IMR-90 (cell line): ENCODE measurements at regions not wholly inside any gene's neighbourhood (a gene's known extent, or its start where the extent isn't known, plus 50 kb on each side); places are given as distances from the start of the nearest gene placed in this dataset.

Source experiments
- ATAC-seq: fragments of 200-7000 bp; cut with Tn5 transposase; 2 replicates; pipeline ENCODE4 v1.9.1; 2020; ENCODE audit warnings: low read depth, mild to moderate bottlenecking, moderate library complexity
- BruUV-seq: library from RNA; stranded (reverse); fragments of 400-500 nt; replicated peaks from 2 replicates; lab custom pipeline; 2021; lab: Mats Ljungman, UMichigan
- CTCF ChIA-PET: fragments of 300-600 bp; formaldehyde crosslinking; extraction: SDS; loops from one replicate; lab custom pipeline; 2021; ENCODE audit warnings: antibody characterized with exemption; lab: Yijun Ruan, JAX
- POLR2A ChIA-PET: fragments of 300-600 bp; sonication (Branson Sonifier 250); formaldehyde crosslinking; loops from one replicate; lab custom pipeline; 2022; ENCODE audit warnings: antibody characterized with exemption; ENCODE audit not compliant: unreplicated experiment; lab: Charles Lee
- DNase-seq: peaks from one replicate; pipeline ENCODE4 v3.0.0; 2013
- H2AFZ ChIP-seq: replicated peaks from 2 replicates; pipeline ENCODE3; 2013; ENCODE audit warnings: low read length, mild to moderate bottlenecking; ENCODE audit not compliant: poor library complexity
- H2AK5ac ChIP-seq: 2 replicates; pipeline ENCODE4 v1.6.1; 2013; ENCODE audit warnings: low read depth, low read length, inconsistent platforms
- H2AK9ac ChIP-seq: replicated peaks from 2 replicates; pipeline ENCODE3; 2013; ENCODE audit warnings: mild to moderate bottlenecking, low read depth, low read length, moderate library complexity; ENCODE audit not compliant: poor library complexity
- H2BK120ac ChIP-seq: 2 replicates; pipeline ENCODE4 v1.6.1; 2013; ENCODE audit warnings: low read depth, low read length, inconsistent platforms
- H2BK15ac ChIP-seq: 3 replicates; pipeline ENCODE4 v1.6.1; 2013; ENCODE audit warnings: low read depth, low read length, inconsistent platforms
- H2BK20ac ChIP-seq: 2 replicates; pipeline ENCODE4 v1.6.1; 2013; ENCODE audit warnings: low read depth, mild to moderate bottlenecking, inconsistent platforms, low read length, moderate library complexity
- H2BK5ac ChIP-seq: 2 replicates; pipeline ENCODE4 v1.6.1; 2013; ENCODE audit warnings: mild to moderate bottlenecking, low read depth, low read length, inconsistent platforms; ENCODE audit not compliant: poor library complexity, severe bottlenecking
- H3K14ac ChIP-seq: replicated peaks from 2 replicates; pipeline ENCODE4 v1.6.1; 2013; ENCODE audit warnings: low read depth, low read length, inconsistent platforms
- H3K18ac ChIP-seq: 2 replicates; pipeline ENCODE4 v1.6.1; 2013; ENCODE audit warnings: low read depth, low read length, control low read depth
- H3K23ac ChIP-seq: 2 replicates; pipeline ENCODE4 v1.6.1; 2013; ENCODE audit warnings: low read depth, low read length, inconsistent platforms
- H3K27ac ChIP-seq: 2 replicates; pipeline ENCODE4 v1.5.1; 2013; ENCODE audit warnings: mild to moderate bottlenecking, control low read depth, low read length; ENCODE audit not compliant: insufficient read depth
- H3K27me3 ChIP-seq: 2 replicates; pipeline ENCODE4 v1.6.1; 2013; ENCODE audit warnings: low read length; ENCODE audit not compliant: control insufficient read depth, insufficient read depth
- H3K36me3 ChIP-seq: 2 replicates; pipeline ENCODE4 v1.6.1; 2013; ENCODE audit warnings: low read length, mixed read lengths; ENCODE audit not compliant: control insufficient read depth, insufficient read depth
- H3K4ac ChIP-seq: 2 replicates; pipeline ENCODE4 v1.6.1; 2013; ENCODE audit warnings: low read depth, low read length, inconsistent platforms
- H3K4me1 ChIP-seq: 2 replicates; pipeline ENCODE4 v1.6.1; 2013; ENCODE audit warnings: low read length, mixed read lengths; ENCODE audit not compliant: control insufficient read depth, insufficient read depth
- H3K4me2 ChIP-seq: 2 replicates; pipeline ENCODE4 v1.6.1; 2013; ENCODE audit warnings: low read depth, mild to moderate bottlenecking, control low read depth, low read length, moderate library complexity
- H3K4me3 ChIP-seq: 2 replicates; pipeline ENCODE4 v1.5.1; 2013; ENCODE audit warnings: low read depth, mild to moderate bottlenecking, control low read depth, low read length, moderate library complexity; ENCODE audit not compliant: insufficient read depth
- H3K56ac ChIP-seq: 2 replicates; pipeline ENCODE4 v1.6.1; 2013; ENCODE audit warnings: low read length, inconsistent platforms; ENCODE audit not compliant: insufficient read depth; ENCODE audit errors: extremely low read depth
- H3K79me1 ChIP-seq, 2 experiments: 2 replicates each; pipeline ENCODE4 v1.6.1; 2013; ENCODE audit warnings: low read length in 2 of 2, inconsistent platforms in 1 of 2, low read depth in 1 of 2
- H3K9ac ChIP-seq: 2 replicates; pipeline ENCODE4 v1.6.1; 2013; ENCODE audit warnings: low read depth, low read length, control low read depth
- H3K9me1 ChIP-seq: 2 replicates; pipeline ENCODE4 v1.6.1; 2013; ENCODE audit warnings: low read length, inconsistent platforms; ENCODE audit not compliant: insufficient read depth
- H3K9me3 ChIP-seq: 2 replicates; pipeline ENCODE4 v1.6.1; 2013; ENCODE audit warnings: low read length; ENCODE audit not compliant: control insufficient read depth, insufficient read depth
- H4K20me1 ChIP-seq: 2 replicates; pipeline ENCODE4 v1.6.1; 2013; ENCODE audit warnings: low read length, inconsistent platforms; ENCODE audit not compliant: insufficient read depth
- H4K5ac ChIP-seq: 2 replicates; pipeline ENCODE4 v1.6.1; 2013; ENCODE audit warnings: mild to moderate bottlenecking, low read depth, low read length, control low read depth
- H4K8ac ChIP-seq, 2 experiments: 2 replicates each; pipeline ENCODE4 v1.6.1; 2013; ENCODE audit warnings: low read depth in 2 of 2, low read length in 2 of 2, control low read depth in 1 of 2, inconsistent platforms in 1 of 2
- H4K91ac ChIP-seq: 2 replicates; pipeline ENCODE4 v1.6.1; 2013; ENCODE audit warnings: low read depth, low read length, inconsistent platforms; ENCODE audit not compliant: insufficient read depth
- BHLHE40 ChIP-seq: fragments of 150-350 bp; IDR thresholded peaks from 2 replicates; pipeline ENCODE4 v1.6.1; 2016; ENCODE audit warnings: mild to moderate bottlenecking, low read depth, low read length
- CEBPB ChIP-seq: IDR thresholded peaks from 2 replicates; pipeline ENCODE4 v1.6.1; 2012; ENCODE audit warnings: low read depth, low read length, improper control_type of control experiment
- CHD1 ChIP-seq: IDR thresholded peaks from 2 replicates; pipeline ENCODE4 v1.6.1; 2012; ENCODE audit warnings: low read depth, low read length, improper control_type of control experiment
- ELK1 ChIP-seq: fragments of 150-350 bp; IDR thresholded peaks from 2 replicates; pipeline ENCODE4 v1.6.1; 2016; ENCODE audit warnings: low read depth, mild to moderate bottlenecking, low read length, moderate library complexity, borderline replicate concordance
- FOS ChIP-seq: fragments of 150-350 bp; IDR thresholded peaks from 2 replicates; pipeline ENCODE4 v1.6.1; 2016; ENCODE audit warnings: low read depth, low read length
- MAFK ChIP-seq: IDR thresholded peaks from 2 replicates; pipeline ENCODE4 v1.6.1; 2012; ENCODE audit warnings: low read depth, low read length, improper control_type of control experiment
- MAZ ChIP-seq: IDR thresholded peaks from 2 replicates; pipeline ENCODE4 v1.6.1; 2012; ENCODE audit warnings: low read depth, mild to moderate bottlenecking, low read length, improper control_type of control experiment, moderate library complexity, borderline replicate concordance
- MXI1 ChIP-seq: IDR thresholded peaks from 2 replicates; pipeline ENCODE4 v1.6.1; 2012; ENCODE audit warnings: low read depth, mild to moderate bottlenecking, low read length, moderate library complexity, borderline replicate concordance
- NFE2L2 ChIP-seq: fragments of 150-350 bp; IDR thresholded peaks from 2 replicates; pipeline ENCODE4 v1.6.1; 2016; ENCODE audit warnings: low read depth, mild to moderate bottlenecking, low read length
- POLR2A ChIP-seq: IDR thresholded peaks from 2 replicates; pipeline ENCODE4 v1.6.1; 2012; ENCODE audit warnings: mild to moderate bottlenecking, low read depth, low read length
- RAD21 ChIP-seq: IDR thresholded peaks from 2 replicates; pipeline ENCODE4 v1.6.1; 2012; ENCODE audit warnings: low read length, improper control_type of control experiment
- RCOR1 ChIP-seq: IDR thresholded peaks from 2 replicates; pipeline ENCODE4 v1.6.1; 2012; ENCODE audit warnings: mild to moderate bottlenecking, low read length, improper control_type of control experiment; ENCODE audit not compliant: insufficient replicate concordance
- RFX5 ChIP-seq: IDR thresholded peaks from 2 replicates; pipeline ENCODE4 v1.8.0; 2012; ENCODE audit warnings: low read depth, mild to moderate bottlenecking, low read length, moderate library complexity
- SMC3 ChIP-seq: fragments of 150-350 bp; IDR thresholded peaks from 2 replicates; pipeline ENCODE4 v1.6.1; 2016; ENCODE audit warnings: low read depth, mild to moderate bottlenecking, antibody characterized with exemption, low read length, moderate library complexity
- WGBS, 2 experiments: methylation state at CpG; one replicate each; pipeline versions ENCODE4 v1.1.5 to v1.1.7; 2013; ENCODE audit warnings: missing lambda C conversion rate in 2 of 2; ENCODE audit not compliant: insufficient read length in 1 of 2; ENCODE audit errors: extremely low coverage in 2 of 2; 5-methylcytosine and 5-hydroxymethylcytosine counted together
- dilution Hi-C: fragments of 300-500 bp; cut with HindIII; formaldehyde crosslinking; loops from one replicate; pipeline ENCODE4 v1.14.3; 2018; ENCODE audit warnings: low sequenced_read_pairs; ENCODE audit not compliant: unreplicated experiment
- in situ Hi-C: fragments of 300-500 bp; cut with MboI; formaldehyde crosslinking; loops from 3 replicates; pipeline ENCODE4 v1.14.3; 2019; ENCODE audit warnings: low sequenced_read_pairs, inconsistent platforms, mixed read lengths
- intact Hi-C: fragments of 100-400 bp; cut with micrococcal nuclease; formaldehyde crosslinking; loops from 2 replicates; pipeline ENCODE4 v1.10.0; 2022
- TF ChIP-seq, protein P1 (sequence below): conservative IDR thresholded peaks from 2 replicates; pipeline ENCODE4 v1.5.1; 2012; ENCODE audit warnings: mild to moderate bottlenecking, low read depth, low read length, improper control_type of control experiment
- TF ChIP-seq, protein P2 (sequence below): fragments of 150-350 bp; IDR thresholded peaks from 2 replicates; pipeline ENCODE4 v1.6.1; 2017; ENCODE audit warnings: mild to moderate bottlenecking, antibody characterized with exemption, low read length, low read depth

DNA sequence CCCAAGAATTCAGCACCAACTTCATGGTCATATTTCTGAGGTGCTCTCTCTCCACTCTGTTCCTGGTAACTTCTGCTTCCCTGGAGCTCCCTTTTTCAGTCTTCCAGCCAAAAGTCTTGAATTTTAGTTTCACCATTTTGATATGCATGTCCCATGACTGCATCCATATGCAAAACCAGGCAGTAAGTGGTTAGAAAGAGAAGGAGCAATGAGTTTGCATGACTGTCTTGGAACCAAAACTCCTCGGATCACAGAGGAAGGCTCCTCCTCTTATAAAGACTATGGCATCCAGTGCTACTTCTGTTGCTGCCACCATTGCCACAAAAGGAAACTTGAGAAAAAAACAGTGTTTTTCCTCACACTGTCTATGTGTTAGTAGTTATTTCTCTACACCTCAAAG, 269.1 kb upstream of the GLI3 start:
- Histone ChIP-seq H3K4ac (no peak overlapping the region), H4K5ac (no peak overlapping the region), H4K8ac (no peak overlapping the region), H3K27me3 (no peaks in the 10 kb centered on the region), H3K27ac (no peak overlapping the region), H2BK5ac (no peak overlapping the region), H2AK5ac (no peak overlapping the region), H3K79me1 (no peaks in the 10 kb centered on the region), H2AFZ (no peak overlapping the region), H3K4me1 (no peaks in the 10 kb centered on the region), H2BK120ac (no peak overlapping the region), H3K23ac (no peak overlapping the region), H3K36me3 (no peaks in the 10 kb centered on the region), H3K4me3 (no peak overlapping the region), H3K56ac (no peak overlapping the region), H3K9ac (no peak overlapping the region), H3K4me2 (no peak overlapping the region), H4K20me1 (no peaks in the 10 kb centered on the region), H2BK15ac (no peak overlapping the region), H4K91ac (no peak overlapping the region), H3K9me1 (no peaks in the 10 kb centered on the region), H3K9me3 (no peaks in the 10 kb centered on the region), H2AK9ac (no peak overlapping the region), H2BK20ac (no peak overlapping the region), H3K14ac (no peak overlapping the region), H3K18ac (no peak overlapping the region)
- ChIA-PET POLR2A (no interaction called here), CTCF (no interaction called here)
- no TSS peak for BruUV-seq
- in situ Hi-C loops: no loop called here
- intact Hi-C loops: no loop called here
- TF ChIP-seq NFE2L2 (no peak), MAZ (no peak), CEBPB (no peak), RAD21 (no peak), RFX5 (no peak), BHLHE40 (no peak), RCOR1 (no peak), MXI1 (no peak), CHD1 (no peak), POLR2A (no peak), FOS (no peak), MAFK (no peak), ELK1 (no peak), SMC3 (no peak)
- TF ChIP-seq, protein P1, sequence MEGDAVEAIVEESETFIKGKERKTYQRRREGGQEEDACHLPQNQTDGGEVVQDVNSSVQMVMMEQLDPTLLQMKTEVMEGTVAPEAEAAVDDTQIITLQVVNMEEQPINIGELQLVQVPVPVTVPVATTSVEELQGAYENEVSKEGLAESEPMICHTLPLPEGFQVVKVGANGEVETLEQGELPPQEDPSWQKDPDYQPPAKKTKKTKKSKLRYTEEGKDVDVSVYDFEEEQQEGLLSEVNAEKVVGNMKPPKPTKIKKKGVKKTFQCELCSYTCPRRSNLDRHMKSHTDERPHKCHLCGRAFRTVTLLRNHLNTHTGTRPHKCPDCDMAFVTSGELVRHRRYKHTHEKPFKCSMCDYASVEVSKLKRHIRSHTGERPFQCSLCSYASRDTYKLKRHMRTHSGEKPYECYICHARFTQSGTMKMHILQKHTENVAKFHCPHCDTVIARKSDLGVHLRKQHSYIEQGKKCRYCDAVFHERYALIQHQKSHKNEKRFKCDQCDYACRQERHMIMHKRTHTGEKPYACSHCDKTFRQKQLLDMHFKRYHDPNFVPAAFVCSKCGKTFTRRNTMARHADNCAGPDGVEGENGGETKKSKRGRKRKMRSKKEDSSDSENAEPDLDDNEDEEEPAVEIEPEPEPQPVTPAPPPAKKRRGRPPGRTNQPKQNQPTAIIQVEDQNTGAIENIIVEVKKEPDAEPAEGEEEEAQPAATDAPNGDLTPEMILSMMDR: no peak
- TF ChIP-seq, protein P2, sequence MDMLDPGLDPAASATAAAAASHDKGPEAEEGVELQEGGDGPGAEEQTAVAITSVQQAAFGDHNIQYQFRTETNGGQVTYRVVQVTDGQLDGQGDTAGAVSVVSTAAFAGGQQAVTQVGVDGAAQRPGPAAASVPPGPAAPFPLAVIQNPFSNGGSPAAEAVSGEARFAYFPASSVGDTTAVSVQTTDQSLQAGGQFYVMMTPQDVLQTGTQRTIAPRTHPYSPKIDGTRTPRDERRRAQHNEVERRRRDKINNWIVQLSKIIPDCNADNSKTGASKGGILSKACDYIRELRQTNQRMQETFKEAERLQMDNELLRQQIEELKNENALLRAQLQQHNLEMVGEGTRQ: no peak
- WGBS, 2 experiments: no CpG with 5 or more reads among the region's 1 CpG
- DNase-seq (no peak), ATAC-seq (no peak)
- dilution Hi-C loops: no loop called here
